BLaER1 treated with 17β-estradiol and CSF1 and Interleukin-3, amounts not matched to agents 10 nM and 100 nM (cell line): ENCODE measurements at regions not wholly inside any gene's neighbourhood (a gene's known extent, or its start where the extent isn't known, plus 50 kb on each side); places are given as distances from the start of the nearest gene placed in this dataset.

Experiments
- H3K27ac ChIP-seq, 11 experiments: shearing (Covaris generic); formaldehyde crosslinking; 2 replicates each; pipeline ENCODE4 v1.8.1; 2022
- H3K27me3 ChIP-seq, 11 experiments: shearing (Covaris generic); formaldehyde crosslinking; 2 replicates each; pipeline ENCODE4 v1.8.1; 2022
- H3K36me3 ChIP-seq, 11 experiments: shearing (Covaris generic); formaldehyde crosslinking; 2 replicates each; pipeline ENCODE4 v1.8.1; 2022
- H3K4me1 ChIP-seq, 10 experiments: shearing (Covaris generic); formaldehyde crosslinking; 2 replicates each; pipeline ENCODE4 v1.8.1; 2022
- H3K4me2 ChIP-seq, 11 experiments: shearing (Covaris generic); formaldehyde crosslinking; 2 replicates each; pipeline ENCODE4 v1.8.1; 2022
- H3K4me3 ChIP-seq, 10 experiments: shearing (Covaris generic); formaldehyde crosslinking; 2 replicates each; pipeline ENCODE4 v1.8.1; 2022
- H3K9ac ChIP-seq, 11 experiments: shearing (Covaris generic); formaldehyde crosslinking; 2 replicates each; pipeline ENCODE4 v1.8.1; 2022
- H3K9me3 ChIP-seq, 11 experiments: shearing (Covaris generic); formaldehyde crosslinking; replicated peaks in 1 of 11; 2 replicates each; pipeline ENCODE4 v1.8.1; 2022
- H4K20me1 ChIP-seq, 11 experiments: shearing (Covaris generic); formaldehyde crosslinking; 2 replicates each; pipeline ENCODE4 v1.8.1; 2022
- Cebpa-rat ChIP-seq, 11 experiments: shearing (Covaris generic); IDR thresholded peaks; 2 replicates each; pipeline ENCODE4 v1.8.1; 2022

DNA sequence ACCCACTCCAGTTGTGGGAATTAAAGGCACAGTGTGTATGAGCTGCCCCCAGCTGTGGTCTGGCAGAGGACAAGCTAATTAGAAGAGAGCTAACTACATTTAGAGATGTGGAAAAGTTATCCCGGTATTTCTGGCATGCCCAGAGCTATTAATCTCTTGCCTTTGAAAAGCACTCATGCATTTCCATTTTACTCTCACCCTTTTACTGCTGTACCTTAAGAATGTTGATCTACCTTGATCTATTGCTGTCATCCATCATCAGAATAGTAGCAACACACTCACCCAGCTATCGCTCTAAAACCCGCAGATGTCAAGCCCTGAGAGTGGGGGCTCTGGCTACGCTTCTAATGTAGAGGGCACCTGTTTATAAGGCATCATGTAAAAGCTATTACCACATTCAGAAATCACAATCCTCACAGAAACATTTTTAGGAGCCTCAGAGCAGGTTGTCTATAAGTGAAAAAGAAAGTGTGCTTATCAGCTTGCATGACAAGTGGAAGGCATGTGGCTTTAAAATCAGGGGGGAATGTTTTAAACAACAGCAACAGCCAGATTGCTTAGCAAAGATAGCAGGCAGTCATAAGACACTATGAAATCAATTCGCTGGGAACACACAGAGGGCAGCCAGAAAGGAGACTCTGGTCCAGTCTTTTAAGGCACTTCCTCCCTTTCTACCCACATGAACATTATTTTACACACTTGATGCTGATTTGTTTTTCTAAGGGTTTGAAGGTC, 224.2 kb upstream of the IRS2 start:
- peaks cover 10 to 24% (median 18%) of the 10 kb centered on the region in 10 experiments for H3K4me1 ChIP-seq

GRCh38 chr13:110008816-110009215, 222.4 kb upstream of the IRS2 start:
- Histone ChIP-seq H3K4me3 (no peak overlapping the region), H3K36me3 (no peaks in the 10 kb centered on the region), H3K4me1 (peaks cover 3 to 15% (median 11%) of the 10 kb centered on the region in 10 experiments; a peak in 15 of 20 replicates), H3K27me3 (no peaks in the 10 kb centered on the region), H3K4me2 (no peak overlapping the region), H3K9me3 (peaks cover 0 to 23% (median 9%) of the 10 kb centered on the region in 11 experiments; a peak in 12 of 22 replicates), H4K20me1 (no peaks in the 10 kb centered on the region), H3K9ac (no peak overlapping the region), H3K27ac (no peak overlapping the region)
- no peak for TF ChIP-seq Cebpa-rat (IDR thresholded peaks at IDR 0.05)

More for the DNA sequence above, 224.2 kb upstream of the IRS2 start:
- no peaks in the 10 kb centered on the region for H3K36me3 ChIP-seq
- H3K4me3 ChIP-seq = no peak overlapping the region
- no peak for TF ChIP-seq Cebpa-rat (IDR thresholded peaks at IDR 0.05)
- no peak overlapping the region for H3K4me2 ChIP-seq
- H3K9me3 ChIP-seq = peaks cover 0 to 22% (median 9%) of the 10 kb centered on the region in 11 experiments; a peak in 12 of 22 replicates
- H4K20me1 ChIP-seq = no peaks in the 10 kb centered on the region
- no peak overlapping the region for H3K9ac ChIP-seq
- H3K27ac ChIP-seq = no peak overlapping the region
- H3K27me3 ChIP-seq = no peaks in the 10 kb centered on the region

- no peak overlapping the region for H3K4me2 ChIP-seq
- no peaks in the 10 kb centered on the region for H3K27me3 ChIP-seq
- H3K36me3 ChIP-seq = no peaks in the 10 kb centered on the region
- no peak overlapping the region for H3K4me3 ChIP-seq
- H3K9me3 ChIP-seq = peaks cover 0 to 23% (median 9%) of the 10 kb centered on the region in 11 experiments; a peak in 12 of 22 replicates
- no peak overlapping the region for H3K27ac ChIP-seq
- no peaks in the 10 kb centered on the region for H4K20me1 ChIP-seq
- no peaks in the 10 kb centered on the region for H3K4me1 ChIP-seq
- no peak overlapping the region for H3K9ac ChIP-seq
- no peak for TF ChIP-seq Cebpa-rat (IDR thresholded peaks at IDR 0.05)
These were observed 219.9 kb upstream of the IRS2 start for GRCh38 chr13:110006304-110006703.

DNA sequence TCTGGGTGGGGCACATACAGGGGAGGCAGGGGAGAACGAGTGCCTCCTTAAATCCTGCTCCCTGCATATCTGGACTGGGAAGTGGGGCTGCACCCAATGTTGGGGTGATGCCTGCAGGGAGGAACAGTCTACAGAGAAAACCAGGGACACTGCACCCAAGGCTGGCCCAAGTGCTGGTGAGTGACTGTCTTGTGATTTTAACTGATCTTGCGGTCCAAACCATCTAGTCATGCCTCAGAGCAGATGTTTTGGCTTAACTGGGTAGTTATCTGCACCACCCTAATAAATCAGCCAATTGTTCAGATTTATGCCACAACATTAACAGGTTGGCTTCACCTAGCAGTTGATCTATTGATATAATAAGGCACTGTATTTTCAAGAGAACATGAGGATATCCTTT, 219.2 kb upstream of the IRS2 start:
- Histone ChIP-seq H3K4me2 (no peak overlapping the region), H3K4me1 (no peaks in the 10 kb centered on the region), H3K4me3 (no peak overlapping the region), H4K20me1 (no peaks in the 10 kb centered on the region), H3K9me3 (peaks cover 0 to 23% (median 9%) of the 10 kb centered on the region in 11 experiments; a peak in 12 of 22 replicates), H3K36me3 (no peaks in the 10 kb centered on the region), H3K27ac (no peak overlapping the region), H3K27me3 (no peaks in the 10 kb centered on the region), H3K9ac (no peak overlapping the region)
- TF ChIP-seq Cebpa-rat (IDR thresholded peaks at IDR 0.05) = no peak

DNA sequence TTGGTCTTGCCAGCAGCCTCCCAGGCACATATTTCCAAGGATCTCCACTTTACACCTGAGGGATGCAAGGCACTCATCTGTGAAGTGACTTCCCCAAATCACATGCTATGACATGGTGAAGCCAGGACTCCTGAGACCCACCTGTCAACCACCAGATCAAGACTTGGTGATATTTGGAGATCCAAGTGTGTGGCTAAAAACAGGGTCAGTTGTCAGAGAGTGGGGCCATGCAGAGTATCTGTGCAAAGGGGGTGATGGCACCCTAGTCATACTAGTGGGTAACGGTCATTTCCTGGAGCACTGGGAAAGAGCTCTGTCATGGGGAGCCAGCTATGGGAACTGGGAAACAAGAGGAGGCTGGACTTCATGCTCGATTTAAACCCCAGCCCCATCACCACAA, 218.4 kb upstream of the IRS2 start:
- peaks cover 0 to 23% (median 9%) of the 10 kb centered on the region in 11 experiments; a peak in 12 of 22 replicates for H3K9me3 ChIP-seq
- H3K27ac ChIP-seq = no peak overlapping the region
- H3K9ac ChIP-seq = no peak overlapping the region
- no peaks in the 10 kb centered on the region for H3K36me3 ChIP-seq
- no peak overlapping the region for H3K4me3 ChIP-seq
- no peaks in the 10 kb centered on the region for H4K20me1 ChIP-seq
- peaks cover 0 to 7% (median 2%) of the 10 kb centered on the region in 10 experiments; a peak in 13 of 20 replicates for H3K4me1 ChIP-seq
- no peak for TF ChIP-seq Cebpa-rat (IDR thresholded peaks at IDR 0.05)
- no peaks in the 10 kb centered on the region for H3K27me3 ChIP-seq
- H3K4me2 ChIP-seq = no peak overlapping the region

DNA sequence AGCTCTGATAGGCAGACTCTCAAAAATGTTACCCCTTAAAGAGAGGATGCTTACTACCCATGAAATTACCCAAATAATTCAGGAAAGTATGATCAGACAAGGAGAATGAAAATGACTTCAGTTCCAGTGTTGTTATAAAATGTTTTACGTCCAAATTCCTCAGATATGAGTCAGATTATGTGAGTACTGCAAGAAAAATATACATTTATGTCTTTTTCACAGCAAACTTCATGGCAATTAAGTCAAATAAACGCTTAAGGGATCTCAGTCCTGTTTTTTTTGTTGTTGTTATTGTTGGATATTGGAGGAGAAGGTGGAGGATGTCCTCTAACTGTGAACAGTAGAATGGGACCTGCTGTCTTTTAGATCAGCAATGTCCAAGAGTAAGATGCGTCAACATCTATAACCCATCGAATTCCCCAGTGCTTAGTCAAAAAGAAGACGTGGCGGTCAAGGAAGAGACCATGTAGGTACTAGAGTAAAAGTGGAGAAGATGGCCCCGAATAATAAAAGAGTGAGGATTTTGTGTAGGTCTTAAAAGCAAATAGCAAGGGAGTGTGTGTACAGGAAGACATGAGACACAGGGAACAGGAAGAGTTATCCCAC, 215.4 kb upstream of the IRS2 start:
- Histone ChIP-seq H4K20me1 (no peaks in the 10 kb centered on the region), H3K4me3 (no peak overlapping the region), H3K27me3 (no peaks in the 10 kb centered on the region), H3K4me1 (peaks cover 9 to 24% (median 14%) of the 10 kb centered on the region in 10 experiments; a peak in 15 of 20 replicates), H3K4me2 (no peak overlapping the region), H3K27ac (no peak overlapping the region), H3K9ac (no peak overlapping the region), H3K9me3 (peaks cover 0 to 13% (median 4%) of the 10 kb centered on the region in 11 experiments; a peak in 5 of 22 replicates), H3K36me3 (no peaks in the 10 kb centered on the region)
- no peak for TF ChIP-seq Cebpa-rat (IDR thresholded peaks at IDR 0.05)

DNA sequence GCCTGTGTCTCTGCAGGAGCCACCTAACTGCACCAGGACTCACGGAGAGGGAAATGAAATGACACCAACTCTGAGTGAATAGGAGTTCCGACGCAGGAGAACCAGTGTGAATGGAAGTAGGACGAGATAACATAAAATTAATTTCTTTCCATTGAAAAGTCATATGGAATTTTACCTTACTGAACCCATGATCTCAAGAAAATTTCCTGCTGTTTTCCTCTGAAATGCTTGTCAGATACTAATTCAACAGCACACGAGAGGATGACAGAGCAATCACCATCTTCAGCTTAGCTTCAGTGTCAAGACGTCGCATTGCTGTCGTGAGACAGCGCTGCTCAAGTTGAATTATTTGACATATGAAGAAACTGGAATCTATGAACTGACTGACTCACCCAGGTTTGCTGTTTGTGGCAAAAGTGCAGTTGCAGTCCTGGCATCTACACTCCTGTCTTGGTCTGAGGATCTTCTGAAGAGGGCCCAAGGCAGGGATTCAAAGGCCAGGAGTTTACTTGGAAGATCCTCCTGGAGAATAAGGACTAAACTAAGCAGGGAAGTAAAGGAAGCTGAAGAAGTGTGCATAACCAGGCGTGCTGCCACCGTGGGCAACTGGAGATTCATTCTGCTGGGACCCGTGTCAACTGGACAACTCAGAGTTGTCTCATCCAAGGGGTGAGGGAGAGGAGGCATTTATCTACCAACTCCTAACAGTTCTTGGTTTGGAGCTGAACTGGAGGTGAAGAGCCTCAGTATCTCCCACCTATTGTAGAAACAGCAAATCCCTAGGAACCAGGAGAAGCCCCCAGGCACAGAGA, 214.4 kb upstream of the IRS2 start:
- peak overlapping the region in 2 of 11 experiments; percentile 76 to 81; a peak in 3 of 22 replicates for H3K4me2 ChIP-seq
- H3K4me1 ChIP-seq = peaks cover 9 to 24% (median 14%) of the 10 kb centered on the region in 10 experiments; a peak in 15 of 20 replicates
- H3K27me3 ChIP-seq = no peaks in the 10 kb centered on the region
- H3K4me3 ChIP-seq = no peak overlapping the region
- no peak for TF ChIP-seq Cebpa-rat (IDR thresholded peaks at IDR 0.05)
- H4K20me1 ChIP-seq = no peaks in the 10 kb centered on the region
- no peak overlapping the region for H3K27ac ChIP-seq
- no peaks in the 10 kb centered on the region for H3K36me3 ChIP-seq
- no peak overlapping the region for H3K9ac ChIP-seq
- H3K9me3 ChIP-seq = peaks cover 0 to 15% (median 2%) of the 10 kb centered on the region in 11 experiments; a peak in 9 of 22 replicates

GRCh38 chr13:109999659-110000533, 213.5 kb upstream of the IRS2 start:
- Histone ChIP-seq H3K4me2 (peak overlapping the region; percentile 5 to 81 (median 34); a peak in 15 of 22 replicates), H3K9ac (no peak overlapping the region), H3K4me1 (peaks cover 9 to 24% (median 14%) of the 10 kb centered on the region in 10 experiments; a peak in 15 of 20 replicates), H4K20me1 (no peaks in the 10 kb centered on the region), H3K9me3 (peaks cover 0 to 18% (median 10%) of the 10 kb centered on the region in 11 experiments; a peak in 15 of 22 replicates), H3K4me3 (no peak overlapping the region), H3K27ac (no peak overlapping the region), H3K36me3 (no peaks in the 10 kb centered on the region), H3K27me3 (no peaks in the 10 kb centered on the region)
- no peak for TF ChIP-seq Cebpa-rat (IDR thresholded peaks at IDR 0.05)
